HG03342 (cell line): ENCODE measurements at regions not wholly inside any gene's neighbourhood (a gene's known extent, or its start where the extent isn't known, plus 50 kb on each side); places are given as distances from the start of the nearest gene placed in this dataset.
"Not testable (repeated sequence)": the region's sequence is repeated elsewhere in the genome, so short reads cannot be mapped to it uniquely, and the experiment has no call there.

ENCODE experiments used
- ATAC-seq: cut with Tn5 transposase; IDR thresholded peaks from one replicate; pipeline ENCODE4 v1.9.1; 2021; ENCODE audit warnings: mild to moderate bottlenecking, moderate library complexity; ENCODE audit not compliant: unreplicated experiment

DNA sequence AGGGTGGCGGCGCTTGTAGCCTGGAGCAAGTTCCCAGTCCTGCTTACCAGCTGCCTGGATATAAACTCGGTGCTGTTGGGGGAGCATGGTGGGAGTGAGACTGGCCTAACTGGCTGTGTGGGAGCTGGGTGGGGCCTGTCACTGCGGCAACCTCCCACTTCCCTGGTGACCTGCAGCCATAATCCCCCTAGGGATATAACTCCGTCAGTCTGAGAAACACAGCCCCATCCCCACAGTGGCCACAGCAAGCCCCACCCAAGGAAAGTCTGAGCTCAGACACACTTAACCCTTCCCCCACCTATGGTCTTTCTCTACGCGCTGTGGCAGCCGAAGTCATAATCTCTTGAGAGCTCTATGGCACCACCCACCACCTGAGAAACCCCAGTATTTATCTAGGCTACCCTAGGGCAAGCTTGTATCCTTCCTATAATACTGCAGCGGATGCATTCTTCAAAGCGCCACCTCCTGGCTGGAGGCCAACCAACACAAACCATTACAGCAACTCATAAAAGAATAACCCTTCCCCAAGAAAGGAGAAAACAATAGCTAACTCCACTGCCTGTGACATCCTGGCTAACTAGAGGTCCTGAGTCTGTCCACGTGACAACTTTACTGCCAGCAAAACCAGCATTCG lies 57.4 kb downstream of the ZNF648 start:
- no peak for ATAC-seq

DNA sequence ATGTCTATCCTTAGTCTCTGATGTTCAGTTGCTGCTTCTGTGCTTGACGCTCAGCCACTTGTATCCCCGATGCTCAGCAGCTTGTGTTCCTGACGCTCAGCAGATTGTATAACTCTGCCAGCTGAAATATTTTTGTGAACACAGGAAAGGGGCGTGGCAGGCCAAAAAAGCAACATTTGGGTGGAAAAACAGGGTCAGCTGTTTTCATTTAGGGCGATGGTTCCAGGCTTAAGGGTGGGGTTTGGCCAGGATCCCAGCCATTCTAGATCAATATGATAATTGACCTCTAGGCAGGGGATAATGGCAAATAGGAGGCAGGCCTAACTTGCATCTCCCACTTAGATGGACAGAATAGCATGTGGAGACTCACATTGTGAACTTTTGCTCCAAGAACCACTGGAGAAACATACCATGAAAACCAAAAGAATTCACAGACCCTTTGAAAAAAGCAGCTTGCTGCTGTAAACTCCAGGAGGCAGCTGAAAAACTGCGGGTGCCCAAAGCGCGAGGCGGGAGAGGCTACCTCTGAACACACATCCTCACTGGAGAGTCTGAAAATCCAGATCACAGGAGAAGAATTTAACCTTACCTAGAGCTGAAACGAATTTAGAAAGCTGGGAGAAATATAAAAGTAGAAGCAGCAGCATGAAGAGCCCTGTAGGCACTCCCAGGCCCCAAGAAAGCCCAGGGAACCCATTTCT lies 58.3 kb downstream of the ZNF648 start:
- ATAC-seq = no peak

DNA sequence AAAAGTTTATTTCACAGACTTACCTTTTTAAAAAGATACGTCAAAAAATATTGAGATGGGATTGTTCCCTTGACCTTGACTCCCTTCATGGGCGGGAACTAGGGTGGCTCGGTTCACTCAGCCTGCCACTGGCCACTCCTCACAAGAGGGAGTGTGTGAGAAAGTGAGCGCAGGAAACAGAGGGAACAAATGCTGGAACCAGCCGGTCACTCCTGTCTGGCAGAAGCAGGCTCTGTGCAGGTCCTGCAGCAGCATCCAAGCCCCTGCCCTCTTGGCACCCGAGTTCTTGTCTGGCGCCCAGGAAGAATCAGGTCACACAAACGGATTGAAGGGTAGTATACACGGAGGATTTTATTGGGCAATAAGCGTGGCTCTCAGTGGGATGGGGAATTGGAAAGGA lies 58.9 kb downstream of the ZNF648 start:
- ATAC-seq = no peak

DNA sequence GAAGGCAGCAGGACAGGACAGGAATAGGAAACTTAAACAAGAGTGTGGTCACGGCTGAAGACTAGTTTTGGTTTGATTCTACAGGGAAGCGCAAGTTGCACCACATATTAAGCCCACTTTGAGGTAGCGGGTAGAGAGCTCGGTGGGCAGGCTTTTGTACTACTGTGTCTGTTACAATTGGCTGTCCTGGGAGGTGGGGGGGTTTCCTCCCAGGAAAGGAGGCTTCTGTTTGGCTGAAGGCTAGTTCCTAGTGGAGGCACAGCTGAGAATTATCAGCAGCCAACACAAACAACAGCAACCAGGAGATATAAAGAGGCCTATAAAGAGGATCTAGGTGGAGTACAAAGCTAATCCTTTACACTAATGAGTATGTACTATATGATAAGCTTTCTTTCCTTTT lies 62.7 kb downstream of the ZNF648 start:
- ATAC-seq = no peak

DNA sequence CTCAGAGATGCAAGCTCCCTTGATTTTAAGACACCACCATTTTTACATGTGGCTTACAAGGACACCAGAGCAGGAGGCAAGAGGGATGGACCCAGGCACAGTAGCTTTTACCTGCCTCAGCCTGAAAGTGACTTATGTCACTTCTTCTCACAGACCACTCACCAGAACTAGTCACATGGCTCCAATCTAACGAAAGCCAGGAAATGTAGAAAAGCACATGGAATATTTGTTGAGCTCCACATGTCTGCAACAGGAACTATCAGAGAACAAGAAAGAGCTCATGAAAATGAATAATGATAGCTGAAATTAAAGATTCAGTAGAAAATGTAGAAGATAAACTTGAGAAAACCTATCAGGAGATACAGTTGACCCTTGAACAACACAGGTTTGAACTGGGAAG lies 69.4 kb downstream of the ZNF648 start:
- ATAC-seq = no peak

DNA sequence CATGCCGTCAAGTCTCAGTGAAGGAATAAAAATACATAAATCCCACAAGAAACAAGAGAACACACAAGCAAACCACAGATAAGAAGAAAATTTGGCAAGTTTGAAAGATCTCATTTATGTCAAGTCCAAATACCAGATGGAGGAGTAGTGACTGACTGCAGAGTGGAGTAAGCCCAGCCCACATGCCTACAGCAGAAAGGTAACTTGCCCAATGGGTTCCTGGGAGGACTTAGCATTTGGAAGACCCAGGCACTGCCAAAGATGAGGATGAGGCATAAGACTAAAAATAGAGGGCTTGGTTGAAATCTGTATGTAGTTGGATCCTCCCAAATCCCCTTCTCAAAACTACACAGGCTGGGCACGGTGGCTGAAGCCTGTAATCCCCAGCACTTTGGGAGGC lies 70.8 kb downstream of the ZNF648 start:
- ATAC-seq = no peak

DNA sequence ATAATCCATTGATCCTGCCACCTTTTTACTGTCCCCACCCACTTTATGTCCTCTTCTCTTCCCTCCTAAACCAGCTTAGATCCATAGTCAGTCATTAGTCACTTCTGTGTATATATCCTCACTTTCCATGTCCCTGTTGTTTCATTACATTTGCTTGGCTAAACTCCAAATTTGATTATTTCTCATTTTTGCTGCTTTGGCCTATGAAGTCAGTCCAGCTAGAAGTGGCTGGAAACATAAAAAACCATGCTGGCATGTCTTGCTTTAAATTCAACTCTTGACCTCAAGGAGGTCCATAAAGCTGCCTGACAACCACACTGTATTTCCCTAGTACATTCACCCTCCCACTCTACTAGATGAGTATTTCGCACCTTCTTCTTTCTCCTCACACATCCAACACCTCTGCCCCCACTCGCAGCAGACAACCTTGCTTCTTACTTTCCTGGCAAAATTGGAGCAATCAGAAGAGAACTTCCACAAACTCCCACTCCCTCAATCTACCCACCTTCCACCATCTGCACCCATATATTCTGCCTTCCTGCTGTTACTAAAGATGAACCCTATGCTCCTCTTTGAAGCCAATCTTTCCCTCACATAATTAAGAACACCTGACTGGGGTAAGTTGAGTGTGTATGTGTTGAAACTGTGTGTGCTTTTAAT lies 72.1 kb downstream of the ZNF648 start:
- no peak for ATAC-seq

DNA sequence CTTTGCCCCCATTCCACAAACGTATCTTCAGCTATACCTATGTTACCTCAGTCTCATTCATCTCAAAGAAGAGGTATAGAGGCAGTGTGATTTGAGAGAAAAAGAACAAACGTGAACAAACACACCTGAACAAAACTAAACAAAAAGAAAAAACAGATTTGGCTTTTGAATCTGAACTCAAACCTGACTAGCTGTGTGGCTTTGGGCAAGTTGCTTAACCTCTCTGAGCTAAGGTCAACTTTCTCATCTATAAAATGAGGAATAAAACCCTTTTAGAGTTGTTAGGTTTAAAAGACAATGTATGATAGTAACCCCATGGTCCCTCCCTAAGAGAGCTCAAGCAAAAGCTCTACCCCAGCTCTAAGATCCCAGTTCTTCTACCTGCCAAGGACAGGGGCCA lies 73.5 kb downstream of the ZNF648 start:
- ATAC-seq = no peak

DNA sequence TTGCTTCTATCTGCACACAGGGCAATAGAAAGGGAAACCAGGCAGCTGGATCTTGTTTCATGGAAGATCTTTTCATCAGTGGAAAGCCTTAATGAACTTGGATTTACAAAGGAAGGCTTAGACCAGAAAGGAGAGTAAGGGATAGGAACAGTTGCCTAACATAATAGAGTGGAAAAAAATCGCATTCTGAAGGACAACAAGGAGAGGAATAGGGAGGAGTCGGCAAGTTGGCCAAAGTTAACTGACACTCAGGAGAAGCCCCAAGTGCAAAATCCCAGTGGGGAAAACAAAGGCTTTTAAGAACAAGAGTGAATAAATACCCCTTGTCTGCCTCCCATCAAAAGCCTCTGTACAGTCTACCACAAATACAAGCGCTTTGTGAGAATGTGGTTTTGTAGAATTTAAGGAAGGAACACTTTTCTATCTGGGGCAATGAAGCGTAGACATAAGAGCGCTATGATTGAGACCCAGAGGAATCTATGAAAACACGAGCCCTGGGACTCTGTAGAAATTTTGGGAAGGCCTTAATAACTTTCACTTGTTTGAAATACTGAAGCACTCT lies 74.1 kb downstream of the ZNF648 start:
- no peak for ATAC-seq

DNA sequence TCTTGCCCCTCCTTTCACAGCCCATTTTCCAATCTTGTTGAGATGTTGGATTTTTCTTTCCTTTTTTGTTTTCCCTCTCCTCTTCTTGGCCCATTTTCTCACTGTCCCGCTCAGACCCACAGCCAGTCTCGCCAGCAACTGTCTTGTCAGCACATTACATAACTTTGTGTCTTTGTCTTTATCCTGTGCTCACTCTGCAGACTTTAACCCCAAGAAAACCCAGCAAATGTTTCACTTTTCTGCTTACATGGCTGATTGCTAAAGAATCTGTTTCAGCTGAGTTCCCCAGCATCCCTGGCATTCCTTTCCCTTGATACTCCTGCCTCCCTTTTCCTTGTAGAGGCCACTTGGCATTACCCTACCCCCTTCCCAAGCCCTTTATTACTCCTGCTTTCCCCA lies 74.6 kb downstream of the ZNF648 start:
- no peak for ATAC-seq

DNA sequence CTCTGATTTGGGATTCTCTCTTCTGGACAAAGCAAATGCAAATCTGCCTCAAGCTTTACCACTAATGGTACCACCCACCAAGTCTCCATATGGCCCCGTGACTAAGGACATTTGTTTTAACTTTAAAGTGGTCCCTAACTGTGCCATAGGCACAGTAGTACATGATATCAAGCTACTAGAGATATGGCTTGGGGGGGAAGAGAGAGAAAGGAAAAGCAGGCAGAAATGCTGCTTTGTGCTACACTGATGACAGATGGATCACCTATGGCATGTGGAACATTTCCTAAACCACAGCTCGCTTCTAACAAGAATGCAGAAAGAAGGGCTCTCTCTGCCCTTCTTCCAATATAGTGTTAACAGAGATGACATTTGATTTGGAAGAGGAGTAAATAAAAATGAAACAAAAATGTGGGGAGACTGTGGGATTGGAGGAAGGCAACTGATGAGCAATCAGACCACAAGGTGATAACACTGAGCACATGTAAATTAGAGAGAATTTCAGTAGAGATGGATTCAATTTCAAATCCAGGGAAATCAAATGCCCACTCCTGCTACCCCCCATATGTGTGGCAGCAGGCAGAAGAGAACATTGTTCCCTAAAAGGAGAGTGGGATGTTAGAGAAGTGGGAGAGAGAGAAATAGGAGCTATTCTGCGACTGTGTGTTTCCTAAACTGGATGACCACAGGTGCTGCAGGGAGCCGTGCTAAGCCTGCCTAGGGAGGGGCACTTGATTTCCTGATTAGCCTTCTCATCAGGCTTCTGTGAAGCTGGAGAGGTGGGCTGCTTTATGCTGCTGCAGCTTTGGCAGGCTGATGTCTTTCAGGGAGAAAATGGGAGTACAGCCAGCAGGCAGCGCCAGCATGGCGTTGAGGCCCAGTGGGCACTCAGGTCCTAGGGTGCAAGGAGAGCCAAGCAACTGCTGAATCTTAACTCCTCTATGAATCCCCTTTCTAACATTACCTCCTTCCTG lies 75.3 kb downstream of the ZNF648 start:
- no peak for ATAC-seq

DNA sequence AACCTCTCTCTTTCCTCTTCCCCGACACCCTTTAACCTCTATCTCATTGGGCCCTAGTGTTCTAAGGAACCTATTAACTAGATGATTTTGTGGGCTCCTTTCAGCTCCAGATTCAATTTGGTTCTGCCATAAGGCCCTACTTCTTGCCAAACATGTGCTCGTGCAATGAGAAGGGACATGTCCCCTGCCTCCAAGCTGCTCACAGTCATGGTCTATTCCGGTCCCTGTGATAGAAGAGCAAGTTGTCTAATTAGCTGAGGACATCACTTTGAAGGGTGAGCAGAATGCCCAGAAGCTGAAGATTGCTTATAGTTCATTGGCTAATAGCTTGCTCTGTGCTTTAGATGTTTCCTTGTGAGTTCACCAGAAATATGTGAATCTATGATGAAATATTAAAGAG lies 76.2 kb downstream of the ZNF648 start:
- ATAC-seq = no peak

DNA sequence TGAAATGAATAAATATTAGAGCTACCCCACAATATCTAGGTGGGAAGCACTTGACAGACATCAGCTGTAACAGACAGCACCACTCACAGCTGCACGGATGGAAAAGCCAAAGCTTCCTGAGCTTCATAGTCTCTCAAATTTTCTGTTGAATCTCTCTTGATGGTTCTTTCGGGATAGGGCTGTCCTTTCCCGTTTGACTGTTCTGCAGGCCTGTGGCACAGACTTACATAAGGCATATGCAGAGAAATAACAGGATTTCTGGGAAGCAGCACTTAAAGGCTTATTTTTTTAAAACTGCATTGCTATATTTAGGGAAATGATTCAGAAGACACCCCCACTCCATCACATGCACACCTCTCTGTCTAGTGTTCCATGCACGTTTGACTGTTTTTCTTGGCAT lies 77.5 kb downstream of the ZNF648 start:
- ATAC-seq = no peak

DNA sequence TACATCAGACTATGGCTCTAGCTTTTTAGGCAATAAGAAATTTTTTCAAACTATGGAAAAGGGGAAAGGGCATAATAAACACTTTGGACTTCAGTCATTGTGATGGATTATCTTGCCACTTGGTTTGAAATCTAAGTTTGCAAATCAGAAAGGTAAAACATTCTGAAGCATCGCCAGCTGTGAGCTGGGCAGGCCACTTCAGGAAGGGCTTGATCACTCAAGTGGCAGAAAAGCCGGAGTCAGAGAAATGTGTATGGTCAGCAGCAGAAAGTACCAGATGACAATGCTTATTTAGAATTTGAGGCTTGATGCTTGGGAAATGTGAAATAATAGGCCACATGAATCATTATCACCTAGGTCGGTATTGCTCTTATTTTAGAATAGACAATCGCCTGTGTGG lies 79.7 kb downstream of the ZNF648 start:
- ATAC-seq = no peak

DNA sequence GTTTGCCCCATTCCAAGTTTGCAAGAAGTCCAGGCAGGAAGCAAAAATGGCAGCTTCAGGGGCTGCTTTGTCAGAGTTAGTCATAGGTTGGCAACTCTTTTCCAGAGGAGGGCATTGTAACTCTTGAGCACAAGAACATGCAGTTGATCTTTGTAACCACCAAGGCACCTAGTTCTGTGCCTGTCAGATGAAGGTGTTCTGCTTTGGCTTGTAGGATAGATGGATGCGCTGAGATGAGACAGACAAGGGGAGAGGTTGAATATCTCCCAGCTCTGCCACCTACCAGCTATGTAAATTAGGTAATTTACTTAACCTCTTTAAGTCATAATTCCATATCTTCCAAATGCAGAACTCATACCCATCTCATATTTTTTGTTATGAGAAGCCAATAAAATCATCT lies 89.3 kb downstream of the ZNF648 start:
- no peak for ATAC-seq

DNA sequence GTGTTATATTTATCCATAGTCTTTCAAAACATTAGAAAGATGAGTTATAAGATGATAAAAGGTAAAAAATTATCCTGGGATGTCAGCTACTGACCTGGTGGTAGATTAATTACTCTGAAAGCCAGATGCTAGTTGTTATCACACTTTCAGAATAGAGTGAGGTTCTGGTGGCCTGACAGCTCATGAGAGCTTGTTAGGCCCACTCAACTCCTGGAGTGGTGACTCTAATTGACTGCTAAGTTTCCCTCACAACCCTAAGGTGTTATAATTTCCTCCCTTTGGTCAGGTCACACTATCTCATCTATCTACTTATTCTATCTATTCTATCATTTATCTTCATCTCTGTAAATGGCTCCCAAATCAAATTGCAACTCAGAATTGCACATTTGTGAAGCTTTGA lies 90.1 kb downstream of the ZNF648 start:
- no peak for ATAC-seq

DNA sequence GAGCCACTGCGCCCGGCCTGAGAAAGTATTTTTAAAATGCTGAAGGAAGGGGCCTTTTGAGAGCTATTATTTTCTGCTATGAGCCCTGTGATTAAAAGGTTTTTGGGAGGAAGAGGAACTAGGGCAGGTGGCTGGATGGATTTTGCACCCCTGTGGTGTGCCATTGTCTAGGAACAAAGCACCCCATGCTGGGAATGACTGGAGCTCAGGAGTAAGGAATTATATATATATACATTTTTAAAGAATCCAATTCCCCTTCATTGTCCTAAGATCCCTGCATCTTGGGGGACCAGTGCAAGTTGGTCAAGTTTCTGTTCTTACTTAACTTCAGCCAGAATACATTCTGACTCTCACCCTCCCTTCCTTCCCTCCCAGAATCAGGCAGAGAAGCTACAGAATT lies 91.6 kb downstream of the ZNF648 start:
- no peak for ATAC-seq

DNA sequence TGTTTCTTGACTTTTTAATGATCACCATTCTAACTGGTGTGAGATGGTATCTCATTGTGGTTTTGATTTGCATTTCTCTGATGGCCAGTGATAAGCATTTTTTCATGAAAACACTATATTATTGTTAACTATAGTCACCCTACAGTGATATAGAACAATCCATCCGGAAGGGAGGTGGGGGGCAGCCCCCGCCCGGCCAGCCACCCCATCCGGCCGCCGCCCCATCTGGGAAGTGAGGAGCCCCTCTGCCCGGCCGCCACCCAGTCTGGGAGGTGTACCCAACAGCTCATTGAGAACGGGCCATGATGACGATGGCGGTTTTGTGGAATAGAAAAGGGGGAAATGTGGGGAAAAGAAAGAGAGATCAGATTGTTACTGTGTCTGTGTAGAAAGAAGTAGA lies 106.8 kb downstream of the ZNF648 start:
- ATAC-seq = not testable (repeated sequence)

DNA sequence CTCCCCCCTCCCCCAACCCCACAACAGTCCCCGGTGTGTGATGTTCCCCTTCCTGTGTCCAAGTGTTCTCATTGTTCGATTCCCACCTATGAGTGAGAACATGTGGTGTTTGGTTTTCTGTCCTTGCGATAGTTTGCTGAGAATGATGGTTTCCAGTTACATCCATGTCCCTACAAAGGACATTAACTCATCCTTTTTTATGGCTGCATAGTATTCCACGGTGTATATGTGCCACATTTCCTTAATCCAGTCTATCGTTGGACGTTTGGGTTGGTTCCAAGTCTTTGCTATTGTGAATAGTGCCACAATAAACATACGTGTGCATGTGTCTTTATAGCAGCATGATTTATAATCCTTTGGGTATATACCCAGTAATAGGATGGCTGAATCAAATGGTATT lies 107.3 kb downstream of the ZNF648 start:
- not testable (repeated sequence) for ATAC-seq

DNA sequence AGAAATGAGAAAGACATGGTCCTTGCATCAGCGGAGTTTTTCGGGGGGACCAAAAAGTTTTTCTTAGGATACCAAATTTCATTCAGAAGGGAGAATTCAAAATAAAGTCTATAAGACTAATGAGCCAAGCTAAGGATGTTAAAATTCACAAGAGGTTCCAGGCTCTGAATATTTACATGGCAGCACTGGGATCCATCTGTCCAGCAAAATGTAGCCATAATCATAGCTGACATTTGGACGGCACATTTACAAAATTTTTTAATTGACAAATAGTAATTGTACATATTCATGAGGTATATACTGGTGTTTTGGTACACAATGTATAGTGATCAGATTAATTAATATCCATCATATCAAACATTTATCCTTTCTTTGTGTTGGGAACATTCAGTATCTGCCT lies 107.9 kb downstream of the ZNF648 start:
- no peak for ATAC-seq

DNA sequence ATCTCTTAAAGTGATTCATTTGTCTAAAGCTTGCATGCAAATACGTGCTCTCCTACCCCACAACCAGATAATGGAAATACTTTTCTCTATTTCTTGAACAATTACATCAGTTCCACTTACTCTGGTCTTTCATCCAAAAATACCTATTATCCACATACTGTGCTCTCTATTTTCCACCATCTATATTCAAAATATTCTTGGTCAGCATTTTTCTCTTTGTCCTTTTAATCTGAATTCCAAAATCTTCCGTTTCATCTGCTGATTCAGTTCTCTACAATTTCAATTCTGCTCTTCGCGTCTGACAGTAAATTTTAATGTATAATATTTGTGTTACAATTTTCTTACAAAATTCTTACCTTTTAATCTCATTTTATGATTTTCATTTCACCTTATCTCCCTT lies 110.3 kb downstream of the ZNF648 start:
- ATAC-seq = no peak
